Peyer's patch (tissue), 4 donors: ENCODE measurements at regions not wholly inside any gene's neighbourhood (a gene's known extent, or its start where the extent isn't known, plus 50 kb on each side); places are given as distances from the start of the nearest gene placed in this dataset.
"Not testable (repeated sequence)": the region's sequence is repeated elsewhere in the genome, so short reads cannot be mapped to it uniquely, and the experiment has no call there.

Experiments
- DNase-seq, 3 donors: peaks; one replicate each; pipeline ENCODE4 v3.0.0-alpha.2; 2017 to 2019
- H3K27ac ChIP-seq, 4 donors: fragments of 200-600 bp; sonication (generic); one replicate each; pipeline ENCODE4 v1.5.1; 2016 to 2019
- H3K27me3 ChIP-seq, 2 donors: fragments of 200-600 bp; sonication (generic); one replicate each; pipeline ENCODE4 v1.5.1; 2019
- H3K36me3 ChIP-seq, 3 donors: fragments of 200-600 bp; sonication (generic); one replicate each; pipeline ENCODE4 v1.5.1; 2016 to 2019
- H3K4me1 ChIP-seq, 4 donors: fragments of 200-600 bp; sonication (generic); one replicate each; pipeline ENCODE4 v1.5.1; 2016 to 2019
- H3K4me3 ChIP-seq, 4 donors: fragments of 200-600 bp; sonication (generic); 1 replicate in 3 of 4; 2 replicates in 1 of 4; pipeline ENCODE4 v1.5.1; 2016 to 2019; ENCODE audit warnings: mild to moderate bottlenecking in 1 of 4
- H3K9me3 ChIP-seq, 4 donors: fragments of 200-600 bp; sonication (generic); one replicate each; pipeline ENCODE4 v1.5.1; 2016 to 2019; ENCODE audit warnings: mild to moderate bottlenecking in 1 of 4

DNA sequence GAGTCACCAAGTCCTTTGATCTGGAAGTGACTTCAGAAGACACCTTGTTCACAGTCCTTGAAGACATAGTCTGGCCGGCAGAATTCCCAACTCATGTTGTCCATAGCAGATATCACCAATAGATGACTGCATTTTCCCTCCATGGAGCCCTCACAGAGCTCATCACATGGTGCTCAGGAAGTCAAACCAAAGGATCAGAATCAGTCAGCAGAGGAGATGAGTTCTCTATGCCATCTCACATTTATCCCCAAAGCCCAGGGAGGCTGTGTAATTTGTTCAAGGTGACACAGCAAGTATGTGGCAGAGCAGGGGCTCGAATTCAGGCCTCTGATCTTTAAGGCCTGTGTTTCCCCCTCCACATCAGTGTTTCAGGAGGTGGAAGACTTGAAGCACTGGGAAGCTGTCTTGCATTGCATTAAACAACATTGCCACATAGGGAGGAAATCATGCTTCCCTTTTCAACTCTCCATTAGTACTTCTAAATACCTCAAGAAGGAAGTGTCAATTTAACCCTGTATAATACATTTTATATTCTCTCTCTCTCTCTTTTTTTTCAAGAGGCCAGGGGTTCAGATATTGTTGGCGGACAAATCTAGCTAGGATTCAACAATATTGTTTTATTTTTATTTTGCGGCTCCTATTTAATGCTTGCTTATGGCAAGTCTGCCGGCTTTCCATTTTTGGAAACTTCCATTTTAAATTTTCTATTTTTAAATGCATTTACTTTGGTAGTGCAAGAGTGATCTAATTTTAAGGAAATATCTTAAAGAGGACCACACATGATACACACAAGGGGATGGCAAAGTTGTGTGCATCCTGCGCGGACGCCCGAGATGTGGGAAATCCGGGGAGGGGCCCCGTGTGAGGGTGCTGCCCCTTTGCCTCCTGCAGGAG, 61.9 kb downstream of the NPIPB5 start:
- not testable (repeated sequence) for H3K4me3 ChIP-seq, H3K4me1 ChIP-seq, H3K27me3 ChIP-seq, H3K36me3 ChIP-seq, H3K27ac ChIP-seq, H3K9me3 ChIP-seq, DNase-seq

DNA sequence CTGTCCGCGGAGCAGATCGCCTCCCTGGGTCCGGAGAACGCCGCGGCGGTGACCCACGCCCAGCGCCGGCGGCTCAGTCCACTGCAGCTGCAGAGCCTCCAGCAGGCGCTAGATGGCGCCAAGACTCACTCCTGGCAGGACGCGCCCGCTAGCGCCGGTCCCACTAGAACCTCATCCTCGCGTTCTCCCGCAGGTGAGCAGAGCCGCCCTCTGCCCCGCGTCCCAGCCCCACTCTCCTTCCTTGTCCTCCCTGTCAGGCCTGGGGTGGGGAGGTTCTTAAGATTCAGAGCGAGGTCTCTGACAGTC, 62.5 kb downstream of the NPIPB5 start:
- not testable (repeated sequence) for H3K4me1 ChIP-seq, DNase-seq, H3K27ac ChIP-seq, H3K27me3 ChIP-seq, H3K9me3 ChIP-seq, H3K36me3 ChIP-seq, H3K4me3 ChIP-seq

DNA sequence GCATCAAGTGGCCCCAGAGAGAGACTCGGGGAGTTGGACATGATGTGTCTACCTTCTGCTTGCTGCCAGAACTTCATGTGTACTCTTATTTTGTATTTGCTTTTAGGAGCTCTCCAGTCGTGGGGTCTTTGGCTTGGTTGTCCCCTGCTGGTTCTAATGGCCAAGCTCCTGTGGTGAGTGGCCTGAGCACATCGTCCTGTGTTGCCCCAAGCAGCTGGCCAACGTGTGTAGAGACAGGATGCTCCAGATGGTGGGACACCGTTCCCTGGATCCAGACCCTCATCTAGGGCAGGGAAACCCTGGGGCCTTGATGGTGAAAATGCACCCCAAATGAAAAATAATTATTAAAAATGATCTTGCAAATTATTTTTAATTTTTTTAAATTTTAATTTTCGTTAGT, 65.8 kb downstream of the NPIPB5 start:
- not testable (repeated sequence) for H3K4me1 ChIP-seq, H3K36me3 ChIP-seq, DNase-seq, H3K9me3 ChIP-seq, H3K27me3 ChIP-seq, H3K4me3 ChIP-seq, H3K27ac ChIP-seq

DNA sequence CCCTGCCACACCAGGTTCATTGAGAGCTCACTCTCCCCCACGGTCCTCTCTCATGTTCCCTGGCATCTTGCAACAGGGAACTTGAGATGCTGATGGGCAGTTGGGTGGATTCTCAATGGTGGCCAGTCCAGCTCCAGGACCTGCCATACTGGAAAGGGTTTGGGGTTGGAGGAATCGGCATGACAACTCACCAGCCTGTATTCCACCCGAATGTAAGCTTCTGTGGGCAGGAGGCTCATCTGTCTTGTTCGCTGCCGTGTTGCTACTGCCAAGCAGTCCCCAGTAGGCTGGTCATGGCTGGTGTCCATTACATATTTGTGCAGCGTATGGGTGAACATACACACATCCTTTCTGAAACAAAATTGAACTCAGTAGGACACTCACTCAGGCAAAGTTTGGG, 72.5 kb downstream of the NPIPB5 start:
- DNase-seq, H3K4me1 ChIP-seq, H3K4me3 ChIP-seq, H3K9me3 ChIP-seq, H3K36me3 ChIP-seq, H3K27me3 ChIP-seq, H3K27ac ChIP-seq: not testable (repeated sequence)

DNA sequence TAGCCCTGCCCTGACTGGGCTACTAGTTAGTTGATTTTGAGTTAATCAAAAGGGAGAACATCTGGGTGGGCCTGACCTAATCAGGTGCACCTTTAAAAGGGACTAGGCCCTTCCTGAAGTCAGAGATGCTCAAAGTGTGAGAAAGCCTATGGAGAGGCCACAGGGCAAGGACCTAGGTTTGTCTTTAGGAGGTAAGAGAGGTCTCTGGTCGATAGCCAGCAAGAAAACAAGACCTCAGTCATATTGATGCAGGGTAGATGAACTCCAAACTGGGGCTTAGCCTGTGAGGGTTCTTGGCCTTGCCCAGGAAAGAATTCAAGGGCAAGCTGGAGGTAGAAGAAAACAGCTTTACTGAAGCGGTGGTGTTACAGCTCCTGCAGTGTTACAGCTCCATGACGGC, 73.8 kb downstream of the NPIPB5 start:
- H3K27me3 ChIP-seq, H3K36me3 ChIP-seq, H3K4me3 ChIP-seq, H3K9me3 ChIP-seq, H3K4me1 ChIP-seq, H3K27ac ChIP-seq, DNase-seq: not testable (repeated sequence)

DNA sequence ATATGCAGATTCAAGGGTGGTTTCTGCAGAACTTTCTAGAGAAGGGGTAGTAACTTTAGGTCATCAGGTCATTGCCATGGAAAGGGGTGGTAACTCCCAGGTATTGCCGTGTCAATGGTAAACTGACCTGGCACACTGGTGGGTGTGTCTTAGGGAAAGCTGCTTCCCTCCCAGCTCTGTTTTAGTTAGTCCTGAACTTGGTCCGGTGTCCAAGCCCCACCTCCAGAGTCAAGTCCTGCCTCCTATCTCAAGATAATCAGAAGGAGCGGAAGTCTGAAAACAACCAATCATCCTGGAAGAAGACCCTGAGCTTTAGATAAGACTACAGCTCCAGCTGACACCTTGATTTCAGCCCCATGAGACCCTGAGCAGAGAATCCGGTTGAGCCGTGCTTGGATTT, 74.2 kb downstream of the NPIPB5 start:
- H3K4me3 ChIP-seq, H3K4me1 ChIP-seq, DNase-seq: not testable (repeated sequence)

DNA sequence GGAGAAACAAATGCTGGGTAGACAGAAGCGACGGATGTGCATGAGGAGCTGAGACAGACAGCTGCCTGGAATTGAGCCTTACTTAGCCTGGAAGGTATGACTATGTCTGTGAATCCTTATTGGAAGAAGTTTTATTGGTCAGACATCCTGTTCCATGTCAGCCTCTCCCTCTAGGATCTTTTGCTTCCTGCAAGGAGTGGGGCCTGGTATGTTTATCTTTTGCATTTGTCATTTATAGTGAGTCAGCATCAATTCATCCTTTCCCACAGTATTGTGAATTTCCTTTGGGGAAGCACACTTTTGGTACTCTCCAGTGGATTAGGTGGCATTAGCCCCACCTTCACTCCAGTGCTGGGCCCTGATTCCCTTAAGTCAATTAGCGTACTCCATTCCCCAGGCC, 74.7 kb downstream of the NPIPB5 start:
- not testable (repeated sequence) for H3K27ac ChIP-seq, H3K4me3 ChIP-seq, DNase-seq, H3K36me3 ChIP-seq, H3K9me3 ChIP-seq, H3K4me1 ChIP-seq, H3K27me3 ChIP-seq

More for the DNA sequence above, 74.2 kb downstream of the NPIPB5 start:
- H3K27ac ChIP-seq, H3K36me3 ChIP-seq, H3K27me3 ChIP-seq, H3K9me3 ChIP-seq: not testable (repeated sequence)

DNA sequence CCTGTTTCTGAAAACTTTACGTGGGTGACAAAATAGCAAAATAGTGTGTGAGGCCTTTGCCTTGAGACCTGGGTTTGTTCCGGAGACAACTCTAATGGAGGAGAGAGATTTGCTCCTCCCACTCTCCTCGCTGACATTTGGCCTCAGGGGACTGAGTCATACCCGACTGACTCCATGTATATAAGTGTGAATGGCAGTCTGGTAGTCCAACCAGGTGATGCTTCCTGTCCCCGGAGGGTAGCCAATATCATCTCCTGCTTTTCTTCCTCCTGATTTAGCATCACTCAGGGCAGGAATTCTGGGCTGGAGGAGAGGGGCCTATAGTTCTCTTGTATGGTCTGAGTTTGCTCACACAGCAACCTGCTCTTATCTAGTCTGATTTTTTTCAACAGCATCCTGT, 76.0 kb downstream of the NPIPB5 start:
- H3K9me3 ChIP-seq, H3K27ac ChIP-seq, DNase-seq, H3K27me3 ChIP-seq, H3K4me3 ChIP-seq, H3K4me1 ChIP-seq, H3K36me3 ChIP-seq: not testable (repeated sequence)

DNA sequence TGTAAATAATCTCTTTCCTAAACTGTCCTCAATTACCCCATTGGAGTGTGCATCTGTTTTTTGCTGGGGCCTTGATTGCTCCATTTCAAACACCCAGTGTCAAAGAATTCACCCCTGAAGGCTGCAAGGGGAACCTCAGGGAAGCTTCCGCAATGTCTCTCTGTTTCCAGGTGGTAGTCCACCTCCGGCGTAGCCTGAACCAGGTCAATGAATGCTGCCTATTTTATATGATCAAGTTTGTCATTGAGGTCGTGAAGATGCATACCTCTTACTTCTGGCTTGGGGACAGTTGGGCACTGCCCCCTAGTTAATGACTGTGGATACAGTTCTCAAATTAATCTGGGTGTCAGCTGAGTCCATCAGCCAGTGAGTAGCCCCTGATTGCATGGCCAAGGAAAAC, 79.1 kb downstream of the NPIPB5 start:
- not testable (repeated sequence) for H3K27me3 ChIP-seq, H3K4me3 ChIP-seq, H3K27ac ChIP-seq

DNA sequence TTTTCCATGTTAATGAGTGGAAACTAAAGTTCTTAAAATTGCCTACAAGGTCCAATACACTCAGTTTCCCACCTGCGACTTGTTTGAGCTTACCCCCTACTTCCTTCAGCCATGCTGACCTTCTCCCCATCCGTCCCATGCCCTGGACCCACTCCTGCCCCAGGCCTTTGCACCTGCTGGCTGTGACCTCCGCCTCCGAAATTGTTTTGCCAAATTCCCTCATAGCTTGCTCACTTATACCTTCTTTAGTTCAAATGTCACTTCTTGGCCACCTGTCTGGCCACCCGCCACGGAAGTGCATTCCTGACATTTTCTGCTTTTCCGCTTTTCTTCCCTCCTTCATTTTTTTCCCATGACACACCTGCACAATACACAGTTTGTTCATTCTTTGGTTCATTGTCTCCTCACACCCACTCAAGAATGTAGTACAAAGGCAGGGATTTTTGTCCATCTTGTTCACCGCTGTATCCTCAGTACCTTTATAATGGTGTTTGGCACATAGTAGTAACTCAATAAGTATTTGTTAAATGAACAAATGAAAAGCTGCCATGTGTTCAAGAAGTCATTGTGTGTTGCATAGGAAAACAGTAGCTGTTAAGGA, 85.9 kb downstream of the NPIPB5 start:
- not testable (repeated sequence) for H3K36me3 ChIP-seq, H3K4me3 ChIP-seq, H3K27ac ChIP-seq, H3K27me3 ChIP-seq, DNase-seq, H3K4me1 ChIP-seq, H3K9me3 ChIP-seq

More for the DNA sequence above, 79.1 kb downstream of the NPIPB5 start:
- not testable (repeated sequence) for H3K9me3 ChIP-seq, H3K36me3 ChIP-seq, DNase-seq, H3K4me1 ChIP-seq

DNA sequence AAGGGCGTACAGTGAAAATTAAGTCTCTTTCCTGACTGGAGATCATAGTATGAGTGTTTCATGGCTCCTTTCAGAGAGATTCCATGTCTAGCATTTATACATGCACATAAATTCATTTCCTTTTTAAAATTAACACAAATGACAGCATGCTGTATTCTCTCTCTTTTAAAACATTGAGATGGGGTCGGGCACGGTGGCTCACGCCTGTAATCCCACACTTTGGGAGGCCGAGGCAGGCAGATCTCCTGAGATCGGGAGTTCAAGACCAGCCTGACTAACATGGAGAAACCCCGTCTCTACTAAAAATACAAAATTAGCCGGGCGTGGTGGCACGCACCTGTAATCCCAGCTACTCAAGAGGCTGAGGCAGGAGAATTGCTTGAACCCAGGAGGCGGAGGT, 93.1 kb downstream of the NPIPB5 start:
- H3K4me3 ChIP-seq, H3K27me3 ChIP-seq, H3K9me3 ChIP-seq, H3K4me1 ChIP-seq, H3K36me3 ChIP-seq, H3K27ac ChIP-seq, DNase-seq: not testable (repeated sequence)

DNA sequence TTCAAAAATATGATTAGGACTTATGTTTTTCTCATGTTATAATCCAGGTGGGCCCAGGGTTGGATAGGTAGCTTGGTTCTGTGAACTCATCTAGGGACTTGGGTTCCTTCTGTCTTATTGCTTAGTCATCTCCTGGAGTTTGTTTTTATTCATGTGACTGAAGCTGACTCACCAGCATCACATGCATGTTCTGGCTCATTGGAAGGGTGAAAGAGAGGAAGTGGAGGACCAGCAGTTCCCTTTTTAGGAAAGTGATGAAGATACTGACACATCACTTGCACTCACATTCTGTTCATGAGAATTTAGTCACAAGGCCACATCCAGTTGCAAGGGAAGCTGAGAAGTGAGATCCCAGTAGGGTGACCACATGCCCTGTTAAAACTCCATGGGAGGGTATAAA, 95.9 kb downstream of the NPIPB5 start:
- H3K36me3 ChIP-seq, H3K27me3 ChIP-seq, DNase-seq: not testable (repeated sequence)

DNA sequence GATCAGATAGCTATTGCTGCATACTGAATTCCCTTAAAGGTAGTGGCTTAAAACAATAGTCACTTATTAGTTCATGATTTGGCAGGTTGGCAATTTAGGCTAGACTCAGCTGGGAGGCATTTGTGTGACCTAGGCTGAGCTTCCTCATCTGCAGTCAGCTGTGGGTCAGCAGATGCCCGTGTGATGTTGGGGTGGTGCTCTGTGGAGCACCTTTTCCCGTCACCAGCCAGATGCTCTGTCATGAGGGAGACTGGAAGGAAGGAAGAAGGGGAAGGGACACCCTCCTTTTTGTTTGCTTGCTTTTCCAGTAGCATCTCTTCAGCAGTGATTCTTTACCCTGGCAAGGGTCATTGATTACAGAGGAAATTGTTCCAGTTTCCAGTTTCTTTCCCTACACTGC, 99.1 kb downstream of the NPIPB5 start:
- H3K4me1 ChIP-seq, H3K27ac ChIP-seq, DNase-seq, H3K9me3 ChIP-seq, H3K36me3 ChIP-seq, H3K27me3 ChIP-seq, H3K4me3 ChIP-seq: not testable (repeated sequence)

More for the DNA sequence above, 95.9 kb downstream of the NPIPB5 start:
- not testable (repeated sequence) for H3K9me3 ChIP-seq, H3K4me3 ChIP-seq, H3K4me1 ChIP-seq, H3K27ac ChIP-seq

DNA sequence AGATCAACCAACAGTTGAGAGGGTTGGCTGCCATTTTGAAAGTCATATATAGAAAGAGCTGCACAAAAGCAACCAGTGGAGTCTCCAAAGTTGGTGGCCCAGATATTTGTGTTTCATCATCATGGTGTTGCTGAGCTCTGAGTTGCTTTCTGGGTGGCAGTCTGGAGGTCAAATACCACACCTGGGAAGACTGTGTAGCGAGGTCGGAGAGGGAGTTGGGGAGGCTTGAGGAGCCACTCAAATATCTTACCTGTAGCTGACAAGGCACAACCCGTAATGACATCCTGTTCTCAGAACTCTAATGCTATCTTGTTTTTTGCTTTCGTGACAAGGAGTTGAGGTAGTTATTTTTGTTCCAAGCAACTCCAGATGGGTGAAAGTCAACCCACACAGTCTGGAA, 100.4 kb downstream of the NPIPB5 start:
- H3K27me3 ChIP-seq, H3K27ac ChIP-seq: not testable (repeated sequence)

More for the DNA sequence above, 100.4 kb downstream of the NPIPB5 start:
- H3K9me3 ChIP-seq, H3K4me3 ChIP-seq, H3K36me3 ChIP-seq, H3K4me1 ChIP-seq, DNase-seq: not testable (repeated sequence)
